ENCODE measurements at regions not wholly inside any gene's neighbourhood (a gene's known extent, or its start where the extent isn't known, plus 50 kb on each side); places are given as distances from the start of the nearest gene placed in this dataset.

GRCh38 chr12:88784166-88784565 is 203.9 kb upstream of the KITLG start:
- Mint-ChIP-seq H3K9me3 (peaks cover 1% of the 10 kb centered on the region), H3K4me3 (no peak overlapping the region), H3K4me1 (ENCODE audit: low read depth) (no peaks in the 10 kb centered on the region), H3K36me3 (ENCODE audit: low read depth) (no peaks in the 10 kb centered on the region), H3K27me3 (ENCODE audit: low read depth) (no peaks in the 10 kb centered on the region), H3K27ac (no peak overlapping the region)
- intact Hi-C loops (cut with micrococcal nuclease): no loop called here
- DNase-seq: no peak
- CTCF ChIA-PET: no interaction called here

- H3K27ac Mint-ChIP-seq: no peak overlapping the region
- no peaks in the 10 kb centered on the region for H3K4me1 Mint-ChIP-seq (ENCODE audit: low read depth)
- H3K9me3 Mint-ChIP-seq: no peaks in the 10 kb centered on the region
- H3K4me3 Mint-ChIP-seq: no peak overlapping the region
- H3K36me3 Mint-ChIP-seq (ENCODE audit: low read depth): no peaks in the 10 kb centered on the region
- CTCF ChIA-PET: no interaction called here
- intact Hi-C loops (cut with micrococcal nuclease): no loop called here
- DNase-seq: no peak
- no peaks in the 10 kb centered on the region for H3K27me3 Mint-ChIP-seq (ENCODE audit: low read depth)
These were observed 202.1 kb upstream of the KITLG start for GRCh38 chr12:88782351-88782750.

- Mint-ChIP-seq H3K4me3 (no peak overlapping the region), H3K27me3 (ENCODE audit: low read depth) (no peaks in the 10 kb centered on the region), H3K36me3 (ENCODE audit: low read depth) (no peaks in the 10 kb centered on the region), H3K9me3 (no peaks in the 10 kb centered on the region), H3K27ac (no peak overlapping the region), H3K4me1 (ENCODE audit: low read depth) (no peaks in the 10 kb centered on the region)
- CTCF ChIA-PET: no interaction called here
- no peak for DNase-seq
- intact Hi-C loops (cut with micrococcal nuclease): no loop called here
These were observed 201.6 kb upstream of the KITLG start for GRCh38 chr12:88781909-88782308.

GRCh38 chr12:88778064-88778463 is 197.8 kb upstream of the KITLG start:
- DNase-seq: no peak
- H3K4me3 Mint-ChIP-seq: no peak overlapping the region
- H3K9me3 Mint-ChIP-seq: no peaks in the 10 kb centered on the region
- no peaks in the 10 kb centered on the region for H3K27me3 Mint-ChIP-seq (ENCODE audit: low read depth)
- no peak overlapping the region for H3K27ac Mint-ChIP-seq
- CTCF ChIA-PET: no interaction called here
- intact Hi-C loops (cut with micrococcal nuclease): no loop called here
- H3K36me3 Mint-ChIP-seq (ENCODE audit: low read depth): no peaks in the 10 kb centered on the region
- no peaks in the 10 kb centered on the region for H3K4me1 Mint-ChIP-seq (ENCODE audit: low read depth)

- Mint-ChIP-seq H3K4me3 (no peak overlapping the region), H3K27me3 (ENCODE audit: low read depth) (no peaks in the 10 kb centered on the region), H3K27ac (no peak overlapping the region), H3K9me3 (no peaks in the 10 kb centered on the region), H3K4me1 (ENCODE audit: low read depth) (no peaks in the 10 kb centered on the region), H3K36me3 (ENCODE audit: low read depth) (no peaks in the 10 kb centered on the region)
- intact Hi-C loops (cut with micrococcal nuclease): no loop called here
- DNase-seq: no peak
- CTCF ChIA-PET: interaction anchor here (0.6 kb wide), 1 partner anchor 683 kb away, joined by 3 read pairs; no protein-coding TSS in a partner anchor
These were observed 195.5 kb upstream of the KITLG start for GRCh38 chr12:88775742-88776151.

- H3K4me3 Mint-ChIP-seq: no peak overlapping the region
- no peak for DNase-seq
- H3K4me1 Mint-ChIP-seq (ENCODE audit: low read depth): no peaks in the 10 kb centered on the region
- CTCF ChIA-PET: no interaction called here
- H3K27ac Mint-ChIP-seq: no peak overlapping the region
- intact Hi-C loops (cut with micrococcal nuclease): no loop called here
- no peaks in the 10 kb centered on the region for H3K36me3 Mint-ChIP-seq (ENCODE audit: low read depth)
- no peaks in the 10 kb centered on the region for H3K9me3 Mint-ChIP-seq
- H3K27me3 Mint-ChIP-seq (ENCODE audit: low read depth): no peaks in the 10 kb centered on the region
These were observed 187.4 kb upstream of the KITLG start for GRCh38 chr12:88767699-88768098.

- no peak overlapping the region for H3K4me3 Mint-ChIP-seq
- no peaks in the 10 kb centered on the region for H3K4me1 Mint-ChIP-seq (ENCODE audit: low read depth)
- no peaks in the 10 kb centered on the region for H3K27me3 Mint-ChIP-seq (ENCODE audit: low read depth)
- H3K36me3 Mint-ChIP-seq (ENCODE audit: low read depth): no peaks in the 10 kb centered on the region
- no peak overlapping the region for H3K27ac Mint-ChIP-seq
- no peak for DNase-seq
- CTCF ChIA-PET: no interaction called here
- intact Hi-C loops (cut with micrococcal nuclease): no loop called here
- no peaks in the 10 kb centered on the region for H3K9me3 Mint-ChIP-seq
These were observed 184.7 kb upstream of the KITLG start for GRCh38 chr12:88764781-88765480.

GRCh38 chr12:88763536-88764100 is 183.3 kb upstream of the KITLG start:
- intact Hi-C loops (cut with micrococcal nuclease): no loop called here
- no peak for DNase-seq
- Mint-ChIP-seq H3K9me3 (no peaks in the 10 kb centered on the region), H3K27ac (no peak overlapping the region), H3K4me1 (ENCODE audit: low read depth) (no peaks in the 10 kb centered on the region), H3K36me3 (ENCODE audit: low read depth) (no peaks in the 10 kb centered on the region), H3K27me3 (ENCODE audit: low read depth) (no peaks in the 10 kb centered on the region), H3K4me3 (no peak overlapping the region)
- CTCF ChIA-PET: no interaction called here

- CTCF ChIA-PET: no interaction called here
- Mint-ChIP-seq H3K27me3 (ENCODE audit: low read depth) (no peaks in the 10 kb centered on the region), H3K9me3 (no peaks in the 10 kb centered on the region), H3K4me3 (no peak overlapping the region), H3K27ac (no peak overlapping the region), H3K36me3 (ENCODE audit: low read depth) (no peaks in the 10 kb centered on the region), H3K4me1 (ENCODE audit: low read depth) (no peaks in the 10 kb centered on the region)
- no peak for DNase-seq
- intact Hi-C loops (cut with micrococcal nuclease): no loop called here
These were observed 177.9 kb upstream of the KITLG start for GRCh38 chr12:88758176-88758575.

- CTCF ChIA-PET: no interaction called here
These were observed 176.6 kb upstream of the KITLG start for GRCh38 chr12:88756917-88757316.

GRCh38 chr12:88756153-88756552 is 175.9 kb upstream of the KITLG start:
- H3K27ac Mint-ChIP-seq: no peak overlapping the region
- CTCF ChIA-PET: no interaction called here
- intact Hi-C loops (cut with micrococcal nuclease): no loop called here

More at GRCh38 chr12:88756917-88757316, 176.6 kb upstream of the KITLG start:
- Mint-ChIP-seq H3K27me3 (ENCODE audit: low read depth) (no peaks in the 10 kb centered on the region), H3K4me1 (ENCODE audit: low read depth) (no peaks in the 10 kb centered on the region), H3K4me3 (no peak overlapping the region), H3K27ac (no peak overlapping the region), H3K36me3 (ENCODE audit: low read depth) (no peaks in the 10 kb centered on the region), H3K9me3 (no peaks in the 10 kb centered on the region)
- intact Hi-C loops (cut with micrococcal nuclease): no loop called here
- DNase-seq: no peak

GRCh38 chr12:88753707-88754106 is 173.4 kb upstream of the KITLG start:
- Mint-ChIP-seq H3K4me3 (no peak overlapping the region), H3K27me3 (ENCODE audit: low read depth) (no peaks in the 10 kb centered on the region), H3K27ac (no peak overlapping the region), H3K36me3 (ENCODE audit: low read depth) (no peaks in the 10 kb centered on the region), H3K4me1 (ENCODE audit: low read depth) (no peaks in the 10 kb centered on the region), H3K9me3 (no peaks in the 10 kb centered on the region)
- CTCF ChIA-PET: no interaction called here
- DNase-seq: no peak
- intact Hi-C loops (cut with micrococcal nuclease): no loop called here

More at GRCh38 chr12:88756153-88756552, 175.9 kb upstream of the KITLG start:
- Mint-ChIP-seq H3K36me3 (ENCODE audit: low read depth) (no peaks in the 10 kb centered on the region), H3K4me3 (no peak overlapping the region), H3K9me3 (no peaks in the 10 kb centered on the region), H3K27me3 (ENCODE audit: low read depth) (no peaks in the 10 kb centered on the region), H3K4me1 (ENCODE audit: low read depth) (no peaks in the 10 kb centered on the region)
- no peak for DNase-seq

GRCh38 chr12:88753066-88753465 is 172.8 kb upstream of the KITLG start:
- Mint-ChIP-seq H3K36me3 (ENCODE audit: low read depth) (no peaks in the 10 kb centered on the region), H3K4me3 (no peak overlapping the region), H3K27ac (no peak overlapping the region), H3K9me3 (no peaks in the 10 kb centered on the region), H3K4me1 (ENCODE audit: low read depth) (no peaks in the 10 kb centered on the region), H3K27me3 (ENCODE audit: low read depth) (no peaks in the 10 kb centered on the region)
- CTCF ChIA-PET: no interaction called here
- intact Hi-C loops (cut with micrococcal nuclease): no loop called here
- no peak for DNase-seq

Measured in activated naive CD4-positive, alpha-beta T cell treated with anti-CD3 and anti-CD28 coated beads for 36 hours (primary cell).